IMR-90 (cell line): ENCODE measurements at regions not wholly inside any gene's neighbourhood (a gene's known extent, or its start where the extent isn't known, plus 50 kb on each side); places are given as distances from the start of the nearest gene placed in this dataset.

Source experiments
- ATAC-seq: fragments of 200-7000 bp; cut with Tn5 transposase; 2 replicates; pipeline ENCODE4 v1.9.1; 2020; ENCODE audit warnings: low read depth, mild to moderate bottlenecking, moderate library complexity
- BruUV-seq: library from RNA; stranded (reverse); fragments of 400-500 nt; replicated peaks from 2 replicates; lab custom pipeline; 2021; lab: Mats Ljungman, UMichigan
- CTCF ChIA-PET: fragments of 300-600 bp; formaldehyde crosslinking; extraction: SDS; loops from one replicate; lab custom pipeline; 2021; ENCODE audit warnings: antibody characterized with exemption; lab: Yijun Ruan, JAX
- POLR2A ChIA-PET: fragments of 300-600 bp; sonication (Branson Sonifier 250); formaldehyde crosslinking; loops from one replicate; lab custom pipeline; 2022; ENCODE audit warnings: antibody characterized with exemption; ENCODE audit not compliant: unreplicated experiment; lab: Charles Lee
- DNase-seq: peaks from one replicate; pipeline ENCODE4 v3.0.0; 2013
- H2AFZ ChIP-seq: replicated peaks from 2 replicates; pipeline ENCODE3; 2013; ENCODE audit warnings: low read length, mild to moderate bottlenecking; ENCODE audit not compliant: poor library complexity
- H2AK5ac ChIP-seq: 2 replicates; pipeline ENCODE4 v1.6.1; 2013; ENCODE audit warnings: low read depth, low read length, inconsistent platforms
- H2AK9ac ChIP-seq: replicated peaks from 2 replicates; pipeline ENCODE3; 2013; ENCODE audit warnings: mild to moderate bottlenecking, low read depth, low read length, moderate library complexity; ENCODE audit not compliant: poor library complexity
- H2BK120ac ChIP-seq: 2 replicates; pipeline ENCODE4 v1.6.1; 2013; ENCODE audit warnings: low read depth, low read length, inconsistent platforms
- H2BK15ac ChIP-seq: 3 replicates; pipeline ENCODE4 v1.6.1; 2013; ENCODE audit warnings: low read depth, low read length, inconsistent platforms
- H2BK20ac ChIP-seq: 2 replicates; pipeline ENCODE4 v1.6.1; 2013; ENCODE audit warnings: low read depth, mild to moderate bottlenecking, inconsistent platforms, low read length, moderate library complexity
- H2BK5ac ChIP-seq: 2 replicates; pipeline ENCODE4 v1.6.1; 2013; ENCODE audit warnings: mild to moderate bottlenecking, low read depth, low read length, inconsistent platforms; ENCODE audit not compliant: poor library complexity, severe bottlenecking
- H3K14ac ChIP-seq: replicated peaks from 2 replicates; pipeline ENCODE4 v1.6.1; 2013; ENCODE audit warnings: low read depth, low read length, inconsistent platforms
- H3K18ac ChIP-seq: 2 replicates; pipeline ENCODE4 v1.6.1; 2013; ENCODE audit warnings: low read depth, low read length, control low read depth
- H3K23ac ChIP-seq: 2 replicates; pipeline ENCODE4 v1.6.1; 2013; ENCODE audit warnings: low read depth, low read length, inconsistent platforms
- H3K27ac ChIP-seq: 2 replicates; pipeline ENCODE4 v1.5.1; 2013; ENCODE audit warnings: mild to moderate bottlenecking, control low read depth, low read length; ENCODE audit not compliant: insufficient read depth
- H3K27me3 ChIP-seq: 2 replicates; pipeline ENCODE4 v1.6.1; 2013; ENCODE audit warnings: low read length; ENCODE audit not compliant: control insufficient read depth, insufficient read depth
- H3K36me3 ChIP-seq: 2 replicates; pipeline ENCODE4 v1.6.1; 2013; ENCODE audit warnings: low read length, mixed read lengths; ENCODE audit not compliant: control insufficient read depth, insufficient read depth
- H3K4ac ChIP-seq: 2 replicates; pipeline ENCODE4 v1.6.1; 2013; ENCODE audit warnings: low read depth, low read length, inconsistent platforms
- H3K4me1 ChIP-seq: 2 replicates; pipeline ENCODE4 v1.6.1; 2013; ENCODE audit warnings: low read length, mixed read lengths; ENCODE audit not compliant: control insufficient read depth, insufficient read depth
- H3K4me2 ChIP-seq: 2 replicates; pipeline ENCODE4 v1.6.1; 2013; ENCODE audit warnings: low read depth, mild to moderate bottlenecking, control low read depth, low read length, moderate library complexity
- H3K4me3 ChIP-seq: 2 replicates; pipeline ENCODE4 v1.5.1; 2013; ENCODE audit warnings: low read depth, mild to moderate bottlenecking, control low read depth, low read length, moderate library complexity; ENCODE audit not compliant: insufficient read depth
- H3K56ac ChIP-seq: 2 replicates; pipeline ENCODE4 v1.6.1; 2013; ENCODE audit warnings: low read length, inconsistent platforms; ENCODE audit not compliant: insufficient read depth; ENCODE audit errors: extremely low read depth
- H3K79me1 ChIP-seq, 2 experiments: 2 replicates each; pipeline ENCODE4 v1.6.1; 2013; ENCODE audit warnings: low read length in 2 of 2, inconsistent platforms in 1 of 2, low read depth in 1 of 2
- H3K9ac ChIP-seq: 2 replicates; pipeline ENCODE4 v1.6.1; 2013; ENCODE audit warnings: low read depth, low read length, control low read depth
- H3K9me1 ChIP-seq: 2 replicates; pipeline ENCODE4 v1.6.1; 2013; ENCODE audit warnings: low read length, inconsistent platforms; ENCODE audit not compliant: insufficient read depth
- H3K9me3 ChIP-seq: 2 replicates; pipeline ENCODE4 v1.6.1; 2013; ENCODE audit warnings: low read length; ENCODE audit not compliant: control insufficient read depth, insufficient read depth
- H4K20me1 ChIP-seq: 2 replicates; pipeline ENCODE4 v1.6.1; 2013; ENCODE audit warnings: low read length, inconsistent platforms; ENCODE audit not compliant: insufficient read depth
- H4K5ac ChIP-seq: 2 replicates; pipeline ENCODE4 v1.6.1; 2013; ENCODE audit warnings: mild to moderate bottlenecking, low read depth, low read length, control low read depth
- H4K8ac ChIP-seq, 2 experiments: 2 replicates each; pipeline ENCODE4 v1.6.1; 2013; ENCODE audit warnings: low read depth in 2 of 2, low read length in 2 of 2, control low read depth in 1 of 2, inconsistent platforms in 1 of 2
- H4K91ac ChIP-seq: 2 replicates; pipeline ENCODE4 v1.6.1; 2013; ENCODE audit warnings: low read depth, low read length, inconsistent platforms; ENCODE audit not compliant: insufficient read depth
- FOS ChIP-seq: fragments of 150-350 bp; IDR thresholded peaks from 2 replicates; pipeline ENCODE4 v1.6.1; 2016; ENCODE audit warnings: low read depth, low read length
- MXI1 ChIP-seq: IDR thresholded peaks from 2 replicates; pipeline ENCODE4 v1.6.1; 2012; ENCODE audit warnings: low read depth, mild to moderate bottlenecking, low read length, moderate library complexity, borderline replicate concordance
- WGBS, 2 experiments: methylation state at CpG; one replicate each; pipeline versions ENCODE4 v1.1.5 to v1.1.7; 2013; ENCODE audit warnings: missing lambda C conversion rate in 2 of 2; ENCODE audit not compliant: insufficient read length in 1 of 2; ENCODE audit errors: extremely low coverage in 2 of 2; 5-methylcytosine and 5-hydroxymethylcytosine counted together
- dilution Hi-C: fragments of 300-500 bp; cut with HindIII; formaldehyde crosslinking; loops from one replicate; pipeline ENCODE4 v1.14.3; 2018; ENCODE audit warnings: low sequenced_read_pairs; ENCODE audit not compliant: unreplicated experiment
- in situ Hi-C: fragments of 300-500 bp; cut with MboI; formaldehyde crosslinking; loops from 3 replicates; pipeline ENCODE4 v1.14.3; 2019; ENCODE audit warnings: low sequenced_read_pairs, inconsistent platforms, mixed read lengths
- intact Hi-C: fragments of 100-400 bp; cut with micrococcal nuclease; formaldehyde crosslinking; loops from 2 replicates; pipeline ENCODE4 v1.10.0; 2022

- Histone ChIP-seq H3K56ac (no peak overlapping the region), H3K4ac (no peak overlapping the region), H4K5ac (no peak overlapping the region), H2AFZ (no peak overlapping the region), H4K8ac (no peak overlapping the region), H3K36me3 (no peaks in the 10 kb centered on the region), H3K14ac (no peak overlapping the region), H2AK9ac (no peak overlapping the region), H2BK5ac (no peak overlapping the region), H3K4me1 (no peaks in the 10 kb centered on the region), H3K4me2 (no peak overlapping the region), H4K20me1 (no peaks in the 10 kb centered on the region), H3K9me1 (no peaks in the 10 kb centered on the region), H3K27ac (no peak overlapping the region), H4K91ac (no peak overlapping the region), H2BK120ac (no peak overlapping the region), H2BK15ac (no peak overlapping the region), H2AK5ac (no peak overlapping the region), H3K9ac (no peak overlapping the region), H3K27me3 (no peaks in the 10 kb centered on the region), H3K9me3 (peaks cover 2% of the 10 kb centered on the region; the same call in 1 of the 2 replicates), H3K79me1 (no peaks in the 10 kb centered on the region), H3K4me3 (no peak overlapping the region), H3K18ac (no peak overlapping the region), H2BK20ac (no peak overlapping the region), H3K23ac (no peak overlapping the region)
- CTCF ChIA-PET: no interaction called here
- ATAC-seq (no peak), DNase-seq (no peak)
- intact Hi-C loops (no loop called here), dilution Hi-C loops (no loop called here), in situ Hi-C loops (no loop called here)
- BruUV-seq: no TSS peak
- POLR2A ChIA-PET: no interaction called here
- no peak for TF ChIP-seq MXI1
- no peak for TF ChIP-seq FOS
- no CpG with 5 or more reads among the region's 2 CpGs for WGBS, 2 experiments
These were observed 177.2 kb upstream of the CRIM1 start for GRCh38 chr2:36178384-36178783.
